NCI-H187 treated with DMSO at 0.1 percent for 48 hours (cell line): ENCODE measurements at regions not wholly inside any gene's neighbourhood (a gene's known extent, or its start where the extent isn't known, plus 50 kb on each side); places are given as distances from the start of the nearest gene placed in this dataset.

Experiments used
- DNase-seq: peaks from one replicate; lab custom pipeline; 2025; lab: John Stamatoyannopoulos, UW

DNA sequence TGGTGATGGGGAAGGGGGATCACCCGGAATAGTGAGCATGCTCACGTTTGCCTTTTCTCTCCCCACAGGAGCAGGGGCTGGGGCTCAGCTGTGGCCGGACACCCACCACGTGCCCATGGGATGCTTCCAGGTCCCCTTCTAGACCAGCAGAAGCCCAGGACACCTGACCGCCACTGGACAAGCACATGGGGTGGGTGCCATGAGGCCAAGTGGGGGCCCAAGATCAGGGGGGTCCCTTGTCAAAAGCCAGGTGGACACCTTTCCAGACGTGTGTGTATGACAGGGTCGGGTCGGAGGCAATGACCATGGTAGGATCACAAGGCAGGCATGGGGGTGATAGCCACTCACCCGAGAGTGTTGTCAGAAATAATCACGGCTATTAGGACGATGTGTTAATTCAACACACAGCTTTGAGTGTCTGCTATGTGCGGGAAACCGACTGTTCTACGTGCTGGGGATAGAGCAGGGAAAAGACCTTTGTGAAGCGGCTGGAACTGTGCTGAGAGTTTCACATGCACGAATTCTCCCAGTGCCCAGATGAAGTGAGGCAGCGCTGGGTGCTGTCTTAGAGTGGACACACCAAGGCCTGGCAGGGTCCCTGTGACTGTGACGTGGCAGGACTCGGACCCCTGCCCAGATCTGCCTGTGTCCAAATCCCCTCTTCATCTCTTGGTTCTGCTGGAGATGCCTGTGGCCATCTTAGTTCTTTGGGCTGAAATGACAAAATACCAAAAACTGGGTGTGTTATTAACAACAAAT lies 244.7 kb downstream of the NDUFA10 start:
- DNase-seq = no peak

DNA sequence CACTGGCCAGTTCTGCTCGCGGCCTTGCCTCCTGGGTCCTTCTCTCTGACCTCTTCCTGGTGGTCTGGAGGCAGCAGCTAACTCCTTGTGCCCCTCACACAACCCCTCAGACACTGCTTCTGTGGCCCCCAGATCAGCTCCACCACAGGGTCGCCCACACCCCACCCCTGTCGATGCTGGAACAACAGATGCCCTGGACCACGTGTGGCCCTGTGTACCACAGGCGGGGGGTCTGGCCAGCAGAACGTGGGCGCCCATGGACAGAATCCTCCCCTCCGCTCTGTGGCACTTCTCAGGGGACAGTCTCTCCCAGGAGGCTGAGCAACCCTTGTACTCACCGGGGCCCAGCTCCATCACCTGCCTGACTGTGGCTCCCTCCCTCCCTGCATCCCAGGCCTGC lies 245.6 kb downstream of the NDUFA10 start:
- DNase-seq = no peak

GRCh38 chr2:239778861-239779558 lies 246.1 kb downstream of the NDUFA10 start:
- no peak for DNase-seq

- DNase-seq = no peak
Observed at GRCh38 chr2:239778042-239778851, 246.9 kb downstream of the NDUFA10 start.

DNA sequence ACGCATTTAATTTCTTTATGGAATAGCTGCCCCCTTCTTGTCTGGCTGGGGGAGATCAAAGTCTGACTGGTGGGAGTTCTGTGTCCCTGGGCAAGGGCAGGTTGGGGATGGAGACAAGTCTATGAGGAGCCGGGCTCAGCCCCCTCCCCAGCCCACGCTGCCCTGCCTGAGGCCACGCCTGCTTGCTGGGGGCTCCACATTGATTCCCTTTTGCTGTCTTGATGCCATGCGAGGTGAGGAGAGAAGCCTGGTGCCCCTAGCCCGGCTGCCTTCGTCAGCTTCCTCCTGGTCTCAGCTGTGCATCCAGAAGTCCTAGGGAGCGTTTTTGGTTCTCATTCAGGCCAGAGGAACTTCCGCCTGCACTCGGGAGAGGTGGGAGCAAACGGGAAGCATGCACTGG lies 247.9 kb downstream of the NDUFA10 start:
- no peak for DNase-seq

DNA sequence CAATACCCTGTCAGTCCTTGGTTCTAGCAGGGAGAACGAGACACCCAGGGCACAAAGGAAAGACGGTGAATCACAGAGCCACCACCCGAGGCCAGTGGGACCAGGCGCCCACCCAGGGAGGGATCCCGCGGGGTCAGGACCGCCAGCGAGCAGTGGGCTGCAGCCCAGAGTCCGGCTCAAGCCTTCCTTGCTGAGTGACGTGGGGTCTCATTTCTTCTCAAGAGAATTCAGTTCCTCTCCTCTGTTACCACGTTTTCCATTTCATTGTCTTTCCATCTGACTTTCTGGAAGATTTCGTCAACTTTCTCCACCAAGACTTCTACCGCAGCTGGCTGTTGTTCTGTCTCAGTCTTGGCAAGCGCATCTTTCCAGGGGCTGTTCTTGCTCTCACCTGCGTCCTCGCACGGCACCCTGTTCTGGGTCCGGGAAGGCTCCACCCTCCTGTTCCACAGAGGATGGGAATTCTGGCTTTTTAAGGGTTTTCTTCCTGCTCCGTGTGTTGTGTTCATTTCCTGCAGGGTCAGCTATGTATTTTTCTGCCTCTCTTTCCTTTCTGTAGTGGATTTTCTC lies 248.6 kb downstream of the NDUFA10 start:
- no peak for DNase-seq

- no peak for DNase-seq
Observed at GRCh38 chr2:239775623-239776435, 249.3 kb downstream of the NDUFA10 start.

GRCh38 chr2:239774933-239775622 lies 250.1 kb downstream of the NDUFA10 start:
- DNase-seq = no peak

DNA sequence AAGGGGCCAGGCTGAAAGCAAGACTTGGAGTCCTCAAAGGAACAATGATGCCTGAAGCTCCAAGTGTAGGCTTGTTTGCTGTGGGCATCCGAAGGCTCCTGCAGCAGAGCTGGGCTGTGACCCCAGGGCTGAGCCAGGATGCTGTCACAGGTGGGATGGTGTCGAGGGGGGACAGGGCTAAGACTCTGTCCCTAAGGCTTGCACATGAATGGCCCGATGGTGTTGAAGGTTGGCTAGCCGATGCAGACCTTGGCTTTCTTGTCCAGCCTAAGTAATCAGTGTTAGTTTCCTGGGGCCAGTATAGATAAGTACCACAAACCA lies 251.0 kb downstream of the NDUFA10 start:
- no peak for DNase-seq

DNA sequence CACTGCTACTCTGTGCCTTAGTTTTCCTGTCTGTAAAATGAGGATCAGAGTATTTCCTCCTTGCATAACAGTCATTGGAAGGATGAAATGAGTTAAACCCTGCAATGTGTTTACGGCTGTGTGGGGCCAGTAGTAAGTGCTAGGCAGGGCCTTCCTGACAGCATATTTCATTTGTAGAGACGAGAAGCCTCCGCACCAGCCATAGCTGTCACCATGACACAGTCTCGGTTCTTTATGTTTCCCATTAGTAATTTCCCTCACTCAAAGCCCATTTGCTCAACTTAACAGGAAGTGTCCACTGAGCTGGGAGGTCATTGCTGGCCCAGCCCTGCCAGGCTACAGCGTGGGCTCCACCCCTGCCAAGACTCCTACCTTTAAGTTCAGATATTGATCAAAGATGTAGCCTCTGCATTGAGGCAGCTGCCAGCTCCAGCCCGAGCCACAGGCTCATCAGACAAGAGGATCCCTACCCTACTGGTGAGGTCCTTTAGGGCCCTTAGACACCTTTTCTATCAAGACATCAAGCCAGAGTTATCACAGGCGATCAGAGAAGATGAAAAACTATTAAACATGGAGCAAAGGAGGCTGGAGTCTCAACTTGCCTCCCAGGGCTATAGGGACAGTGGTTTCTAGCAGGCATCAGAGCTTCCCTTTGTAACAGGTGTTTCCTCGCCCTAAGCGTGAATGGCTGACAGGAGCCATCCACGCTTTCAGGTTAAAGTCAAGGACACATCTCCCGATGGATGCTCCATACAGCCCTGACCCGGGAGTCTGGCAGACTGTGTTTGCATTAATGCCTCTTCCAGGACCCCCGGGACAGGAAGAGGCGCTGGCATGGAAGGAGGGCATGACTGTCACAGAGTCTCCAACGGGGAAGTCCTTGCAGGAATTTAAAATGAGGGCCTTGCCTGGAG lies 251.7 kb downstream of the NDUFA10 start:
- DNase-seq = no peak

DNA sequence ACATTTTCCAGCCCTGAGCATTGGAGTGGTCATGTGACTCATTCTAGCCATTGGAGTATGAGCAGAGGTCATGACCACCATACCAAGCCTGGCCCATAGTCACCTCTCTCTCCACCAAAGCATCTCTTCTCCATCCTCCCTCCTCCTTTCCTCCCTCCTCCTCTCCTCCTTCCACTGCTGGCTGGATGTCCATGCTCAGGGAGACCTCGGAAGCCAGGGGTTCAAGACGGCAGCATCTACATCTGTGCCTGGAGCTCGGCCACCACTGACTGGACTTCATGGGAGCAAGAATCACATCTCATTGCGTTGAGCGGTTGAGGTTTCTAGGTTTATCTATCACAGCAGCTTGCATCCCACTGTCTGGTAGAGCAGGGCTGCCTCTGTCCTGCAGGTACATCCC lies 252.4 kb downstream of the NDUFA10 start:
- DNase-seq = no peak

- DNase-seq = no peak
Observed at GRCh38 chr2:239770246-239770639, 254.9 kb downstream of the NDUFA10 start.

DNA sequence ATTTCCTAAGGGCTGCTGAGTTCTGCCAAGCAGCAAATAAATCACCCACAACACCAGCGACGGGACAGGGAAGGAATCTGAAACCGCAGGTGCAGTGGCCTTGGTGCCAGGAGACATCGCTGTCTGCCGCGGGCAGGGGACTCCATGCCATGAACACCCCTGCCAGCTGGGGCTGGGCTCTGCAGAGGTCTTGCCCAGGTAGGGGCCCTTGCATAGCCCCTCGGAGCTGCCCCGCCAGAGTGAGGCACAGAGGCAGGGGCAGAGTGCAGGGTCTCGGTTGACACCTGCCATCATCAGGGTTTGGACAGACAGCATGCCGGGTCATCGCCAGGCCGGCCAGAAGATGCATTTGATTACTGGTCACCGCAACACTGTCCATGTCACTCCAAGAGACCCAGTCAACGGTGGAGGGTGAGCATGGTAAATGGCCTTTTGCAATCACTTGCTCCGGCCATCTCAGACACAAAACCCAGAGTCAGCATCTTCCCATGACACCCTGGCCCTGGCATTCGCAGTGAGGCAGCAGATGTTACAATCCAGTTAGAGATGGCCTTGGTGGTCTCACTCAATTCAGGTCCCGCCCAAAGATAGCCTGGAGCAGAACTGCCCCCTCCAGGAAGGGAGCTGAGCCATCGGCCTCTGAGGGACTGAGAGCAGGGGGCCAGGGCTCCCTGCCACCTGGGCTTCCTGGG lies 255.4 kb downstream of the NDUFA10 start:
- DNase-seq = no peak

GRCh38 chr2:239768907-239769553 lies 256.1 kb downstream of the NDUFA10 start:
- DNase-seq = no peak

GRCh38 chr2:239768031-239768790 lies 256.9 kb downstream of the NDUFA10 start:
- no peak for DNase-seq

GRCh38 chr2:239767021-239767905 lies 257.9 kb downstream of the NDUFA10 start:
- DNase-seq = no peak

DNA sequence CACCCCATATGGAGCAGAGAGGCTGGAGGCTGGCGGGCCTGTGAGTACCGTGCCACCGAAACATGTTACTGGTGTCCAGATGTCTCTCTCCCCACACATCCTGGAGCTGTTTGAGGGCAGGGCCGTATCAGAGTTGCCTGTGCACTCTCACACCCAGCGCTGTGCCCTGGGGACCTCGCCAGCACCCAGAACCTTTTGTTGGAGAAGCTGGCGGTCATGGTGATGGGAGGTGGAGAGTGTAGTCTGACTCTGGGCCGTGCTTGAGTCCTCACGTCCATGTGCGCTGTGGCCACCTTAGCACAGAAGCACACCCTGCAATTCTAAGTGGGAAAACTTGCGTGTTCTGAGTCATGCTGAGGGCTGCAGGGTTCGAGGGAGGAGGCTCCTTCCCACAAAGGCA lies 259.2 kb downstream of the NDUFA10 start:
- DNase-seq = no peak
